OCI-LY3 (cell line): ENCODE measurements at regions not wholly inside any gene's neighbourhood (a gene's known extent, or its start where the extent isn't known, plus 50 kb on each side); places are given as distances from the start of the nearest gene placed in this dataset.

Experiments used
- CTCF ChIP-seq: fragments of 200-600, 300-600 bp; sonication (generic); IDR thresholded peaks from 2 replicates; pipeline ENCODE4 v1.5.1; 2014; ENCODE audit warnings: antibody characterized with exemption, low read length, low read depth
- EZH2phosphoT487 ChIP-seq: fragments of 200-600 bp; shearing (Covaris generic); IDR thresholded peaks from 2 replicates; pipeline ENCODE4 v1.6.1; 2018; ENCODE audit warnings: antibody characterized with exemption, mixed run types, low read depth

DNA sequence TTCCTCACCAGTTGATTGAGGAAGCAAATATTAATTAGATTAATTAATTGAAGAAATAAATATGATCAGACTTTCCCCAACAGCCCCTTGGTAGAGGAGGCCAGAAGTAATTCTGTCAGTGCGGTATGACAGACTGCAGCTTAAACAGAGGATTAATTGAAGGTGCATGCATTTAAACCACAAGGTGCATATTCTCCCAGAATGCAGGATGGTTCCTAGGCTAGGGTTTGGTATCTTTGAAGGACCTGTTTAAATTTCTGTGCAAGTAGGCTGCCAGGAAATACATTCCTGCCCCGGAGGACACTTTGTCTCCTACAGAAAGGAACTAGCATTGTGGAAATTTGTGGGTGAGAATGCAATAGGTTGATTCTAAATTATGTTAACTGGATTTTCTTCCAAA, 50.5 kb upstream of the PALM2AKAP2 start:
- TF ChIP-seq CTCF = no peak
- no peak for TF ChIP-seq EZH2phosphoT487
